ENCODE measurements at regions not wholly inside any gene's neighbourhood (a gene's known extent, or its start where the extent isn't known, plus 50 kb on each side); places are given as distances from the start of the nearest gene placed in this dataset.

- peaks cover 0 to 13% of the 10 kb centered on the region in 2 experiments for H3K9me3 ChIP-seq (ENCODE audit: control insufficient read depth in 1 of 2, insufficient read depth in 1 of 2, low read length in 2 of 2)
- DNase-seq, result no peak
- no peaks in the 10 kb centered on the region for H3K4me1 ChIP-seq (ENCODE audit: insufficient read depth, low read length)
- H3K27me3 ChIP-seq (ENCODE audit: control insufficient read depth in 1 of 2, insufficient read depth in 2 of 2, low read length in 2 of 2), result no peaks in the 10 kb centered on the region
- H3K36me3 Mint-ChIP-seq (ENCODE audit: low read depth), result no peaks in the 10 kb centered on the region
- intact Hi-C loops (cut with DNase I, micrococcal nuclease), result no loop called here
- no peaks in the 10 kb centered on the region for H3K4me1 Mint-ChIP-seq (ENCODE audit: low read depth)
- TF ChIP-seq, protein P1, sequence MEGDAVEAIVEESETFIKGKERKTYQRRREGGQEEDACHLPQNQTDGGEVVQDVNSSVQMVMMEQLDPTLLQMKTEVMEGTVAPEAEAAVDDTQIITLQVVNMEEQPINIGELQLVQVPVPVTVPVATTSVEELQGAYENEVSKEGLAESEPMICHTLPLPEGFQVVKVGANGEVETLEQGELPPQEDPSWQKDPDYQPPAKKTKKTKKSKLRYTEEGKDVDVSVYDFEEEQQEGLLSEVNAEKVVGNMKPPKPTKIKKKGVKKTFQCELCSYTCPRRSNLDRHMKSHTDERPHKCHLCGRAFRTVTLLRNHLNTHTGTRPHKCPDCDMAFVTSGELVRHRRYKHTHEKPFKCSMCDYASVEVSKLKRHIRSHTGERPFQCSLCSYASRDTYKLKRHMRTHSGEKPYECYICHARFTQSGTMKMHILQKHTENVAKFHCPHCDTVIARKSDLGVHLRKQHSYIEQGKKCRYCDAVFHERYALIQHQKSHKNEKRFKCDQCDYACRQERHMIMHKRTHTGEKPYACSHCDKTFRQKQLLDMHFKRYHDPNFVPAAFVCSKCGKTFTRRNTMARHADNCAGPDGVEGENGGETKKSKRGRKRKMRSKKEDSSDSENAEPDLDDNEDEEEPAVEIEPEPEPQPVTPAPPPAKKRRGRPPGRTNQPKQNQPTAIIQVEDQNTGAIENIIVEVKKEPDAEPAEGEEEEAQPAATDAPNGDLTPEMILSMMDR (IDR thresholded peaks at IDR 0.05), result no peak
- H3K27ac ChIP-seq (ENCODE audit: low read depth in 1 of 2, low read length in 2 of 2), result no peak overlapping the region
- no peaks in the 10 kb centered on the region for H3K27me3 Mint-ChIP-seq
- H3K4me3 Mint-ChIP-seq, result no peak overlapping the region
- CTCF ChIA-PET, result no interaction called here
- ATAC-seq (ENCODE audit: poor library complexity), result no peak
- POLR2A ChIA-PET, result no interaction called here
- no peaks in the 10 kb centered on the region for H3K36me3 ChIP-seq (ENCODE audit: insufficient read depth, low read length)
- H3K4me3 ChIP-seq (ENCODE audit: low read length), result no peak overlapping the region
- no peak overlapping the region for H3K27ac Mint-ChIP-seq
- no peaks in the 10 kb centered on the region for H3K9me3 Mint-ChIP-seq
These were observed 50.1 kb upstream of the ZNF608 start for GRCh38 chr5:124796495-124796894.

GRCh38 chr5:124797665-124798087, 51.2 kb upstream of the ZNF608 start:
- Histone ChIP-seq H3K4me1 (ENCODE audit: insufficient read depth, low read length) (no peaks in the 10 kb centered on the region), H3K27ac (ENCODE audit: low read depth in 1 of 2, low read length in 2 of 2) (no peak overlapping the region), H3K27me3 (ENCODE audit: control insufficient read depth in 1 of 2, insufficient read depth in 2 of 2, low read length in 2 of 2) (no peaks in the 10 kb centered on the region), H3K36me3 (ENCODE audit: insufficient read depth, low read length) (no peaks in the 10 kb centered on the region), H3K4me3 (ENCODE audit: low read length) (no peak overlapping the region), H3K9me3 (ENCODE audit: control insufficient read depth in 1 of 2, insufficient read depth in 1 of 2, low read length in 2 of 2) (peaks cover 0 to 13% of the 10 kb centered on the region in 2 experiments)
- no peaks in the 10 kb centered on the region for H3K4me1 Mint-ChIP-seq (ENCODE audit: low read depth)
- ChIA-PET POLR2A (no interaction called here), CTCF (no interaction called here)
- no peak overlapping the region for H3K4me3 Mint-ChIP-seq
- TF ChIP-seq, protein P1 (IDR thresholded peaks at IDR 0.05), result no peak
- no peaks in the 10 kb centered on the region for H3K36me3 Mint-ChIP-seq (ENCODE audit: low read depth)
- no peaks in the 10 kb centered on the region for H3K9me3 Mint-ChIP-seq
- intact Hi-C loops (cut with DNase I, micrococcal nuclease), result no loop called here
- no peaks in the 10 kb centered on the region for H3K27me3 Mint-ChIP-seq
- ATAC-seq (ENCODE audit: poor library complexity) (no peak), DNase-seq (no peak)
- no peak overlapping the region for H3K27ac Mint-ChIP-seq

- Mint-ChIP-seq H3K4me3 (no peak overlapping the region), H3K27me3 (no peaks in the 10 kb centered on the region), H3K9me3 (no peaks in the 10 kb centered on the region), H3K36me3 (ENCODE audit: low read depth) (no peaks in the 10 kb centered on the region), H3K4me1 (ENCODE audit: low read depth) (no peaks in the 10 kb centered on the region), H3K27ac (no peak overlapping the region)
- no peaks in the 10 kb centered on the region for H3K27me3 ChIP-seq (ENCODE audit: control insufficient read depth in 1 of 2, insufficient read depth in 2 of 2, low read length in 2 of 2)
- no peak overlapping the region for H3K4me3 ChIP-seq (ENCODE audit: low read length)
- TF ChIP-seq, protein P1 (IDR thresholded peaks at IDR 0.05), result no peak
- H3K36me3 ChIP-seq (ENCODE audit: insufficient read depth, low read length), result no peaks in the 10 kb centered on the region
- ATAC-seq (ENCODE audit: poor library complexity) (no peak), DNase-seq (no peak)
- ChIA-PET CTCF (no interaction called here), POLR2A (no interaction called here)
- H3K9me3 ChIP-seq (ENCODE audit: control insufficient read depth in 1 of 2, insufficient read depth in 1 of 2, low read length in 2 of 2), result peaks cover 0 to 13% of the 10 kb centered on the region in 2 experiments
- H3K4me1 ChIP-seq (ENCODE audit: insufficient read depth, low read length), result no peaks in the 10 kb centered on the region
- intact Hi-C loops (cut with DNase I, micrococcal nuclease), result no loop called here
- H3K27ac ChIP-seq (ENCODE audit: low read depth in 1 of 2, low read length in 2 of 2), result no peak overlapping the region
These were observed 52.5 kb upstream of the ZNF608 start for GRCh38 chr5:124798890-124799289.

Data from CD4-positive, alpha-beta T cell (primary cell).